GM23248 (cell line): ENCODE measurements at regions not wholly inside any gene's neighbourhood (a gene's known extent, or its start where the extent isn't known, plus 50 kb on each side); places are given as distances from the start of the nearest gene placed in this dataset.

ENCODE experiments used
- EZH2 ChIP-seq: fragments of 200-600 bp; sonication (generic); IDR thresholded peaks from 2 replicates; pipeline ENCODE4 v1.6.1; 2018; ENCODE audit warnings: antibody characterized with exemption, mild to moderate bottlenecking; ENCODE audit not compliant: insufficient read depth, poor library complexity, severe bottlenecking
- EZH2phosphoT487 ChIP-seq: fragments of 200-600 bp; sonication (generic); IDR thresholded peaks from 2 replicates; pipeline ENCODE4 v1.6.1; 2018; ENCODE audit warnings: antibody characterized with exemption, moderate library complexity, mild to moderate bottlenecking, low read depth; ENCODE audit not compliant: insufficient read depth

GRCh38 chr6:76448109-76448508 is 375.6 kb upstream of the IMPG1 start:
- TF ChIP-seq EZH2: no peak
- TF ChIP-seq EZH2phosphoT487: no peak
